Keratinocyte (primary cell): ENCODE measurements at regions not wholly inside any gene's neighbourhood (a gene's known extent, or its start where the extent isn't known, plus 50 kb on each side); places are given as distances from the start of the nearest gene placed in this dataset.

Experiments
- CTCF ChIP-seq, 3 experiments: IDR thresholded peaks in 1 of 3; conservative IDR thresholded peaks in 1 of 3; optimal IDR thresholded peaks in 1 of 3; 2 replicates in 2 of 3; 3 replicates in 1 of 3; pipeline versions ENCODE3 to v1.5.1; 2011; ENCODE audit warnings: low read length in 3 of 3, mild to moderate bottlenecking in 3 of 3, moderate library complexity in 2 of 3, control low read depth in 1 of 3, inconsistent platforms in 1 of 3; ENCODE audit not compliant: insufficient read depth in 2 of 3; ENCODE audit errors: extremely low read depth in 1 of 3
- EZH2 ChIP-seq: IDR thresholded peaks from one replicate; pipeline ENCODE4 v1.6.1; 2012; ENCODE audit warnings: inconsistent platforms, mild to moderate bottlenecking, low read length, moderate library complexity

GRCh38 chr7:52273685-52274610, 761.5 kb upstream of the POM121L12 start:
- TF ChIP-seq CTCF (optimal IDR thresholded peaks at IDR 0.05 in 1 of 3, IDR thresholded peaks at IDR 0.05 in 1 of 3, conservative IDR thresholded peaks at IDR 0.05 in 1 of 3; ENCODE audit: extremely low read depth in 1 of 3, insufficient read depth in 2 of 3, low read length in 3 of 3) (no peak), EZH2 (no peak)
